GM20431 (cell line): ENCODE measurements at regions not wholly inside any gene's neighbourhood (a gene's known extent, or its start where the extent isn't known, plus 50 kb on each side); places are given as distances from the start of the nearest gene placed in this dataset.

Experiments used
- in situ Hi-C: fragments of 300-500 bp; cut with MseI, MboI; formaldehyde crosslinking; loops from one replicate; pipeline ENCODE4 v1.15.0; 2020; ENCODE audit warnings: low sequenced_read_pairs; ENCODE audit not compliant: unreplicated experiment

- in situ Hi-C loops, result no loop called here
Observed at GRCh38 chr2:75333646-75334045, 134.3 kb upstream of the TACR1 start.

- in situ Hi-C loops, result no loop called here
Observed at GRCh38 chr2:75328156-75328555, 128.8 kb upstream of the TACR1 start.

GRCh38 chr2:75327334-75327733 lies 128.0 kb upstream of the TACR1 start:
- in situ Hi-C loops, result no loop called here

- in situ Hi-C loops, result no loop called here
Observed at GRCh38 chr2:75326645-75327044, 127.3 kb upstream of the TACR1 start.

- in situ Hi-C loops, result no loop called here
Observed at GRCh38 chr2:75325594-75325993, 126.3 kb upstream of the TACR1 start.

GRCh38 chr2:75324861-75325284 lies 125.6 kb upstream of the TACR1 start:
- in situ Hi-C loops, result no loop called here

- in situ Hi-C loops, result no loop called here
Observed at GRCh38 chr2:75324141-75324540, 124.8 kb upstream of the TACR1 start.

GRCh38 chr2:75321599-75321922 lies 122.2 kb upstream of the TACR1 start:
- in situ Hi-C loops, result no loop called here

GRCh38 chr2:75320898-75321598 lies 121.7 kb upstream of the TACR1 start:
- in situ Hi-C loops, result no loop called here

GRCh38 chr2:75319951-75320350 lies 120.6 kb upstream of the TACR1 start:
- in situ Hi-C loops, result no loop called here

GRCh38 chr2:75317802-75318201 lies 118.5 kb upstream of the TACR1 start:
- in situ Hi-C loops, result no loop called here

GRCh38 chr2:75317316-75317715 lies 118.0 kb upstream of the TACR1 start:
- in situ Hi-C loops, result no loop called here

- in situ Hi-C loops, result no loop called here
Observed at GRCh38 chr2:75315436-75315835, 116.1 kb upstream of the TACR1 start.

GRCh38 chr2:75311993-75312392 lies 112.7 kb upstream of the TACR1 start:
- in situ Hi-C loops, result no loop called here

- in situ Hi-C loops, result no loop called here
Observed at GRCh38 chr2:75311521-75311920, 112.2 kb upstream of the TACR1 start.

- in situ Hi-C loops, result no loop called here
Observed at GRCh38 chr2:75310876-75311275, 111.6 kb upstream of the TACR1 start.

GRCh38 chr2:75309596-75310463 lies 110.5 kb upstream of the TACR1 start:
- in situ Hi-C loops, result no loop called here

GRCh38 chr2:75303227-75303626 lies 103.9 kb upstream of the TACR1 start:
- in situ Hi-C loops, result no loop called here

GRCh38 chr2:75294362-75294761 lies 95.0 kb upstream of the TACR1 start:
- in situ Hi-C loops, result no loop called here

- in situ Hi-C loops, result no loop called here
Observed at GRCh38 chr2:75292826-75293225, 93.5 kb upstream of the TACR1 start.

GRCh38 chr2:75290600-75291150 lies 91.4 kb upstream of the TACR1 start:
- in situ Hi-C loops, result no loop called here
